Activated naive CD8-positive, alpha-beta T cell treated with anti-CD3 and anti-CD28 coated beads, Interleukin-2, amount 10 ng/mL, durations not matched to agents 7 days and 5 days (primary cell): ENCODE measurements at regions not wholly inside any gene's neighbourhood (a gene's known extent, or its start where the extent isn't known, plus 50 kb on each side); places are given as distances from the start of the nearest gene placed in this dataset.

Source experiments
- ATAC-seq: fragments of 150-1000 bp; cut with Tn5 transposase; one replicate; pipeline ENCODE4 v1.10.0; 2021; ENCODE audit warnings: low read depth, moderate library complexity
- POLR2A ChIA-PET: fragments of 350-600 bp; sonication (Branson Sonifier 250); formaldehyde crosslinking; loops from one replicate; lab custom pipeline; 2021; ENCODE audit warnings: antibody characterized with exemption; lab: Charles Lee
- DNase-seq: peaks from one replicate; pipeline ENCODE4 v3.0.0; 2021
- H3K27ac Mint-ChIP-seq: one replicate; pipeline ENCODE4 v1.8.0; 2022; ENCODE audit warnings: mild to moderate bottlenecking, mixed read lengths
- H3K27me3 Mint-ChIP-seq: one replicate; pipeline ENCODE4 v1.8.0; 2022; ENCODE audit warnings: mild to moderate bottlenecking, moderate library complexity, mixed read lengths
- H3K36me3 Mint-ChIP-seq: one replicate; pipeline ENCODE4 v1.8.0; 2021; ENCODE audit warnings: mild to moderate bottlenecking, mixed read lengths
- H3K4me1 Mint-ChIP-seq: one replicate; pipeline ENCODE4 v1.8.0; 2021; ENCODE audit warnings: mixed read lengths
- H3K4me3 Mint-ChIP-seq: one replicate; pipeline ENCODE4 v1.8.0; 2022; ENCODE audit warnings: mild to moderate bottlenecking, moderate library complexity, mixed read lengths
- H3K9me3 Mint-ChIP-seq: one replicate; pipeline ENCODE4 v1.8.0; 2021; ENCODE audit warnings: mixed read lengths

DNA sequence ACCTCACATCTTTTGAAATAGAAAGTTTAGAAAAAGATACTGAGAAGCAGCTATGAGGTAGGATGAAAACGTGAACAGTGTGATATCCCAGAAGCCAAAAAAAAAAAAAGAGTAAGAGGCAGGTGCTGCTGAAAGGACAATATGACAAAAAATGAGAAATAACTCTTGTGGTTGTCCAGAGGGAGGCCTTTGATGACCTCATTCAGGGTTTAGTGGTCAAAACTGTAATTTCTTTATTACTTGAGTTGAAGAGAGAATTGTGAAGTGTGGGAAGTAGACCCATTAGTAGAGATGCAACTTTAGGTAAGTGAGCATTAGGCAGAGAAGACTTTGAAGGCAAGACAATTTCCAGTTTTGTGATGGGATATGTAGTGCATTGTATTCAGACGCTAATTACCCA lies 1306.3 kb upstream of the ACO1 start:
- no peak for ATAC-seq
- Mint-ChIP-seq H3K9me3 (no peaks in the 10 kb centered on the region), H3K27ac (no peak overlapping the region), H3K4me3 (no peak overlapping the region), H3K36me3 (no peaks in the 10 kb centered on the region), H3K4me1 (no peaks in the 10 kb centered on the region), H3K27me3 (no peaks in the 10 kb centered on the region)
- DNase-seq, result no peak
- POLR2A ChIA-PET, result no interaction called here

DNA sequence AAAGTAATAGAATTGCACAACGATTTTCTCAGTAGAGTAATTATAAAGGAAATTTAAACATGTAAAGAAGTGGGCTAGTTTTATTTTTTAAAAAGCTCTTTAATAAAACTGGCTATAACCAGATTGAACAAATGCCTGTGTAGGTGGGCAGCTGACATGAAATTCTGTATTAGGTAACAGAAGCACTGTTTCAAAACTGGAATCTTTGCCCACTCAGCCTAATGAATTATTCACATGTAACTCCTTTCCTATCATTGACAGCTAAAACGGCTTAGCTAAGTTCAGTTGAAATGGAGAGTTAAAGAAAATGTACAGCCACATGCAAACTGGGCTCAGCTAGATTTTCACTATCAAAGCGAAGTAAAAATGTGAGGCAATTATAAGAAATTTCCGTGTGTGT lies 1300.1 kb upstream of the ACO1 start:
- Mint-ChIP-seq H3K27ac (no peak overlapping the region), H3K36me3 (no peaks in the 10 kb centered on the region), H3K4me3 (no peak overlapping the region), H3K27me3 (no peaks in the 10 kb centered on the region), H3K9me3 (no peaks in the 10 kb centered on the region), H3K4me1 (no peaks in the 10 kb centered on the region)
- DNase-seq, result no peak
- no peak for ATAC-seq
- POLR2A ChIA-PET, result no interaction called here

DNA sequence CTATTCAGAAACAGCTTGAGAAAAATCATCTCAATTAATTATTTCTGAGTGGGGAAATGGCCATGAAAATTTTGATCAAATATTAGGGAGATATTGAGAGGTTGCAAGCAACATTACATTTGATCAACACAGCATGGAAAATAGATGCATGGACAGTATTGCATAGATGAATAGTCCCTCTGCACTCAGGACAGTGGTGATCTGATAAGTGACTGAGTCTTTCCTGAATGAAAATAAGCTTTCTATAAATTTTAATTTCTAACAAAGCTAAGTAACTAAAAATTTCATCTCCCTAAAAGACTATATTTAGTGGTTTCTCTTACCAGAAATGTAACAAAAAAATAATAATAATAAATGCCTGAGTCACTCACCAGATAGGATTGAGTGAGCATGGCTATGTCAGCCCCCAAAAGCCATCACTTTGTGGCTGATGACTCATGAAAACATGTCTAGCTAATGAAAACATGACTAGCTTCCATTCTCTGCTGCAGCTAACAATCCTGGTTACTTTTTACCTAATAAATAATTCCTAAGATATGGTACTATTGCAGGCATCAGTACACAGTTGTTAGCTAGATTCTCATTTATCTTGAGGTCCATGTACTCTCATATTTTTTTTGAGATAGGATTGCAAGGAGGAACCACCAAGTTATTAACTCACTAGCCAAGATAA lies 1294.8 kb upstream of the ACO1 start:
- Mint-ChIP-seq H3K4me3 (no peak overlapping the region), H3K27ac (no peak overlapping the region), H3K9me3 (no peaks in the 10 kb centered on the region), H3K27me3 (no peaks in the 10 kb centered on the region), H3K4me1 (no peaks in the 10 kb centered on the region), H3K36me3 (no peaks in the 10 kb centered on the region)
- POLR2A ChIA-PET, result no interaction called here
- ATAC-seq, result no peak
- no peak for DNase-seq

DNA sequence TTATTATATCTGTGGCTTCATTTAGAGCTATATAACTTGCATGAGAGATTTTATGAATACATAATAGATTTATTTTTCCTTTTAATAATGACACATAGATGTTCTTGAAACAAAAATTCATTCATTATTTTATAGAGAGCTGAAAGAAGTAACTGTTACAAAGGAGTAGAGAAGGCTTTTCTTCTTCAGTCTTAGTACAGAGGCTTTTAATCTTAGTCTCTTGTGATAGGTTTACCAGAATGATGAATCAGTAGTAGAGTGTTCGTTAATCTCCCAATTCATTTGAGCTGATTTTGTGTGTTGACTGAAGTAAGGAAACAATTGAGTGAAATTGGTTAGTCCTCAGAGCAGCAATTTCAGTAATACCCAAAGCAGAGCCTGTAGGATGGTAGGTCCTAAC lies 1284.1 kb upstream of the ACO1 start:
- ATAC-seq (no peak), DNase-seq (no peak)
- POLR2A ChIA-PET, result no interaction called here

DNA sequence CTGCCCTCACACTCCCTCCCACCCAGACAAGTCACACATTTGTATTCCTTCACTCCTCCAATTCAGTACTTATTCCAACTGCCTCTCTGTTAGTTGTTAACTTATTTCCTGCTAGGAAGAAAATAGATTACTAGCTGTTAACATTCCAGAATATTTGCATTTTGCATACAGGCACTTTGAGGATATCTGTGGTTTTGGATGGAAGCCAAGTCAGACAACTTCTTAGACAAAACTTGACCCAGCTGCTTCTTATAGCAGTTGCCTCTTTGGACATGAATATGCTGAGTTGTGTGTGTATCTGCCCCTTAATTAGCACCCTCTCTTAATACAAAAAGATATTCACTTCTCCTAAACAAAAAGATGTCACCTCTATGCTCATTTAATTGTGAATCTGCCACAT lies 1280.6 kb upstream of the ACO1 start:
- no peak for ATAC-seq
- H3K36me3 Mint-ChIP-seq, result no peaks in the 10 kb centered on the region
- POLR2A ChIA-PET, result no interaction called here
- no peak for DNase-seq
- H3K4me3 Mint-ChIP-seq, result no peak overlapping the region
- no peaks in the 10 kb centered on the region for H3K4me1 Mint-ChIP-seq
- H3K27ac Mint-ChIP-seq, result no peak overlapping the region
- H3K9me3 Mint-ChIP-seq, result peaks cover 1% of the 10 kb centered on the region
- no peaks in the 10 kb centered on the region for H3K27me3 Mint-ChIP-seq

More for the DNA sequence above, 1284.1 kb upstream of the ACO1 start:
- no peaks in the 10 kb centered on the region for H3K36me3 Mint-ChIP-seq
- H3K27me3 Mint-ChIP-seq, result peaks cover 2% of the 10 kb centered on the region
- H3K27ac Mint-ChIP-seq, result no peak overlapping the region
- no peak overlapping the region for H3K4me3 Mint-ChIP-seq
- H3K9me3 Mint-ChIP-seq, result peaks cover 1% of the 10 kb centered on the region
- H3K4me1 Mint-ChIP-seq, result no peaks in the 10 kb centered on the region

DNA sequence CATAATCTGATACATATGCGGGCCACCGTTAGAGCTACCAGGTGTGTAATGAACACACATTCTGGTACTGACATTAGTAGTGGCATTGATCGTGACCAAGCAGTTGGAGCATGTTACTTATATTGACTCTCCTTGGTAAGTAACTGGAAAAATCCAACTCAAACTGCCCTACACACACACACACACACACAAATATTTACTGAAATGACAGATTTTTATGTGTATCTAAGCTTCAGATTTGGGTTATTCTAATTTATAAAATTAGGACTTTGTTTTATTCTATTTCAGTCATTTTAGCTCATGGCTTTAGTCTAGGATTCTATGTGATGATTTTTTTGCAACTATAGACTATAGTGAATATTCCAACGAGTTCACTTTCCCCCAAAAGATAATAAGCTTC lies 1280.2 kb upstream of the ACO1 start:
- H3K27ac Mint-ChIP-seq, result no peak overlapping the region
- ATAC-seq, result no peak
- no peak for DNase-seq
- POLR2A ChIA-PET, result no interaction called here
- no peaks in the 10 kb centered on the region for H3K36me3 Mint-ChIP-seq
- no peaks in the 10 kb centered on the region for H3K4me1 Mint-ChIP-seq
- H3K4me3 Mint-ChIP-seq, result no peak overlapping the region
- H3K9me3 Mint-ChIP-seq, result peaks cover 1% of the 10 kb centered on the region
- no peaks in the 10 kb centered on the region for H3K27me3 Mint-ChIP-seq

DNA sequence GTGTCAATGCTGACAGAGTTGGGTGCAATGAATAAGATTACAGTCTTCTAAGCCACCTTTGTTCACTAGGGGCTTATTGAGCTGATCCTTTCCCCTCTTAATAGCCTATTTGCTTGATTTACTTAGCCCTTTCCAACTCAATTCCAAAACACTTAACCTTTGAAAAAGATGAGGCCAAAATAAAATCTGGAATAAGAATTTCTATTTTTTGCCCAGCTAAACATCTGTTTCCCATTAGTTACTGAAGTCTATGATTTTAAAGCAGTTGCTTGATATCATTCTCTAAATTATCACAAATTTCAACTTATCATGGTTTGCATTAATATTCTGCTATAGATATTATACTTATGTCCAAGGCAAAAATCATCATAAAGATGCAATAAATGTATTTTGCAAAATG lies 1272.0 kb upstream of the ACO1 start:
- H3K27me3 Mint-ChIP-seq, result no peaks in the 10 kb centered on the region
- no peaks in the 10 kb centered on the region for H3K36me3 Mint-ChIP-seq
- H3K27ac Mint-ChIP-seq, result no peak overlapping the region
- ATAC-seq (no peak), DNase-seq (no peak)
- H3K4me3 Mint-ChIP-seq, result no peak overlapping the region
- no peaks in the 10 kb centered on the region for H3K9me3 Mint-ChIP-seq
- POLR2A ChIA-PET, result no interaction called here
- no peaks in the 10 kb centered on the region for H3K4me1 Mint-ChIP-seq

DNA sequence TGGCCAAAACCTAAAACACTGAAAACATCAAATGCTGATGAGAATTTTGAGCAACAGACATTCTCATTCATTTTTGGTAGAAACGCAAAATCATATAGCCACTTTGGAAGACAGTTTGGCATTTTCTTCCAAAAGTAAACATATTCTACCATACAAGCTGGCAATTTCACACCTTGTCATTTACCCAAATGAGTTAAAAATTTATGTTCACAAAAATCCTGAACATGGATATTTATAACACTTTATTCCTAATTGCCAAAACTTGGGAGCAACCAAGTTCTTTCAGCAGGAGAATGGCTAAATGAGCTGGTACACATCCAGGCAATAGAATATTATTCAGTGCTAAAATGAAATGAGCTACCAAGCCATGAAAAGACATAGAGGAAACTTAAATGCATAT lies 1270.1 kb upstream of the ACO1 start:
- Mint-ChIP-seq H3K27ac (no peak overlapping the region), H3K36me3 (no peaks in the 10 kb centered on the region), H3K27me3 (no peaks in the 10 kb centered on the region)

DNA sequence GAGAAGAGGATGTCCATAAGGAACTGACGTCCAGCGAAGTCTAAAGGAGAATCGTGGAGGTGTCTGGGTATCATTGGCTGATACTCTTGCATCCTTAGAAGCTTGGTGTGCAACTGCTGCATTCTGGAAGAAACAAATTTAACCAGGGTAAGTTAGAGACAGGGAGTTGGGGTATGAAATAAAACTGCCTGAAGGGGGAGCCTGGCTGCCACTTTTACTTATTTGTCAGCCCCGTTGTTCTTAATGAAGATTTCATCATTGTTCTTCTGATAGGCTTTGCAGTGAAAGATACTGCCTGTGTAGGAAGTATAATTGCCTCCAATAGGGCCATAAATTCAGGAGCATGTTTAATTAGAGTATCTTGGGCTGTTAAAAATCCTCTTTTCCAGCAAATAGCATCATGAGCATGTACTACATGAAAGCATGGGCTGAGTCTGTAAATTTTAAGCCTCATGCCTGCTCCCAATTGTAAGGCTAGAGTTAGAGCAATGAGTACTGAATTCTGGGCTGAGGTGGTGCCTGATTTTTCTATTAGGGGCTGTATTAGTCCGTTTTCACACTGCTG lies 1264.5 kb upstream of the ACO1 start:
- H3K27ac Mint-ChIP-seq, result no peak overlapping the region
- DNase-seq, result no peak
- no peak for ATAC-seq
- H3K36me3 Mint-ChIP-seq, result no peaks in the 10 kb centered on the region
- no peaks in the 10 kb centered on the region for H3K4me1 Mint-ChIP-seq
- no peak overlapping the region for H3K4me3 Mint-ChIP-seq
- H3K27me3 Mint-ChIP-seq, result no peaks in the 10 kb centered on the region
- POLR2A ChIA-PET, result no interaction called here
- H3K9me3 Mint-ChIP-seq, result peaks cover 4% of the 10 kb centered on the region

More for the DNA sequence above, 1270.1 kb upstream of the ACO1 start:
- DNase-seq, result no peak
- no peak for ATAC-seq
- Mint-ChIP-seq H3K9me3 (no peaks in the 10 kb centered on the region), H3K4me3 (no peak overlapping the region), H3K4me1 (no peaks in the 10 kb centered on the region)
- POLR2A ChIA-PET, result no interaction called here

DNA sequence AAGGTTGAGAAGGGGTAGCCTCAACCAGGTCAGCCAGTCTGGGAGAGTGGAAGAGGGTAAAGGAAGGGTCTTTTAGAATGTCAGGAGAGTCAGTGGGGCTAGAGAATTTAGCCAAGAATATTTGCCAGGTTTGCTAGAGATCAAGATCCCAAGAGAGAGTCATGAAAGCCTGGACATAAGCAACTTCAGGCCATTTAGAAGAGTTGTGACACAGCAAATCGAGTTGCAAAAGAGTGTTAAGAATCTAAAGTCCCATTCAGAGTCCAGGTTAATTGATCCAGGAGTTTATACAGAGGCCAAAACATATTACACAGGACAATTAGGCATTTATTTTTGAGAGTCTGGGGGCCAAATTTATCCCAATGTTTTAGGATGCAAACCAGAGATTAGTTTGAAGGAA lies 1260.1 kb upstream of the ACO1 start:
- ATAC-seq (no peak), DNase-seq (no peak)
- Mint-ChIP-seq H3K36me3 (no peaks in the 10 kb centered on the region), H3K4me3 (no peak overlapping the region), H3K27me3 (no peaks in the 10 kb centered on the region), H3K9me3 (peaks cover 4% of the 10 kb centered on the region), H3K27ac (no peak overlapping the region), H3K4me1 (no peaks in the 10 kb centered on the region)
- POLR2A ChIA-PET, result no interaction called here

DNA sequence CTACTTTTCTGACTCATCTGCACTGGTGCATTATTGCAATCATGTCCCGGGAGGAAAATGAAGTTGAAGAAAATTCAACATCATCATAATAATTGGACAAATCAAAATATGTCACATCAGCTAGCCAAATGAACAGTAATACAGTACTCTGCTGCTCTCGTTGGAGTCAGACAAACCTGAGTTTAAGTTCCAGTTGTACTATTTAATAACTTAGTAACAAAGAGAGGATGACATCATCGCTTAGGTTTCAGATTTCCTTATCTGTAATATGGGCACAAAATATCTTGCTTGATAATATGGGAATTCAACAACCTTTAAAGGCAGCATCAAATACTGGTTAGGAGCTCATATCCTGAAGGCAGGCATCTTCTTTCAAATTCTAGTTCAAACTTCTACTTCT lies 1248.9 kb upstream of the ACO1 start:
- DNase-seq, result no peak
- POLR2A ChIA-PET, result no interaction called here
- Mint-ChIP-seq H3K36me3 (no peaks in the 10 kb centered on the region), H3K9me3 (no peaks in the 10 kb centered on the region), H3K27ac (no peak overlapping the region), H3K4me3 (no peak overlapping the region), H3K27me3 (no peaks in the 10 kb centered on the region), H3K4me1 (no peaks in the 10 kb centered on the region)
- ATAC-seq, result no peak

DNA sequence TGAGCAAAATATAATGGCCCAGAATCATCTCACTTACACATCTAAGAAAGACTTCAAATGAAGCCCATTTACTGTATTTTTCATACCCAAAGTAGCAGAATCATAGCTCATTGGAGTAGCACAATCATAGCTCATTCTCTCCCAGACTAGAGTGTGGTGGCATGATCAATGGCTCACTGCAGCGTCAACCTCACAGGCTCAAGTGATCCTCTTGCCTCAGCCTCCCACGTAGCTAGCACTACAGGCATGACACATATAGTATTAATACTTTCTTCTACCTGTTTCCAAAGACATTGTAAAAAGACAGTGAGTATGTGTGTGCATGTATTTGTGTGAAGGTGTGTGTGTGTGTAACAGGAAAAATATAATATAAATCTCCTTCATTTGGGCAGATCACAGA lies 1247.9 kb upstream of the ACO1 start:
- POLR2A ChIA-PET, result no interaction called here
- H3K27ac Mint-ChIP-seq, result no peak overlapping the region

DNA sequence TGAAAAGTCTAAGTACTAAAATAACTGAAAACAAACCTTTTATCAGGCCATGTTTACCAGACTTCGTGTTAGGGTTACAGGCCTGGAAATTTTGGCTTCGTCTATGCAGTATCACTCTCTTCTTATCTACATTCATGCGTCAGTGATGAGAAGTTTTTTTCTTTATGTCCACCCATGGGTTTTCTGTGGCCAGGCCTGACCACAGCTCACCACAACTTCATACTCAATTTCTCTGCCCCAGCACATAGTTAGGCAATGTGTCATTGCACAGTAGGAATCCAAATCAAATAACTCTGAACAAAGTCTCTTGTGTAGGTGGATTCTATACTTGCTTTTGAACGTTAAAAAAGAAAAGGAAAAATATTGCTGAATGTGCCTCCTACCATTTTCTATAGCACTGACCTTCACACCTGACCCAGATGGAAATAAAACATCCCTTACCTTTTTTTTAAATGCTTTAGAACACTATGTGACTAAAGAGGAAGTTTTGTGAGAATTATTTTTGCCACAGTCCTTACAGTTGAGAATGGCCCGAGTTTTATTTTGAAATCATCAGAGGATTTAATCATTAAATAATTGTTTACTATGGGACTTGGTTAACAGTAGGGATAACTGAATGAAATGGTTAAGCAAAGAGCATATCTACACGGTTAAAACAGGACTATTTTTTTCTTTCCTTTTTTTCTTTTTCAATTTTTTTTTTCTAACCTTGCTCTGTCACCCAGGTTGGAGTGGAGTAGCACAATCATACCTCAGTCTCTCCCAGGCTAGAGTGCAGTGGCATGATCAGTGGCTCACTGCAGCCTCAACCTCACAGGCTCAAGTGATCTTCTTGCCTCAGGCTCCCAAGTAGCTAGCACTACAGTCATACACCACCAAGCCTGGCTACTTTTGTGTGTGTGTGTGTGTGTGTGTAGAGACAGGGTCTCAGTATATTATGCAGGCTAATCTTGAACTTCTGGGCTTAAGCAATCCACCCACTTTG lies 1247.0 kb upstream of the ACO1 start:
- H3K4me1 Mint-ChIP-seq, result no peaks in the 10 kb centered on the region
- no peak overlapping the region for H3K27ac Mint-ChIP-seq
- POLR2A ChIA-PET, result no interaction called here
- no peaks in the 10 kb centered on the region for H3K27me3 Mint-ChIP-seq
- H3K36me3 Mint-ChIP-seq, result no peaks in the 10 kb centered on the region
- no peak overlapping the region for H3K4me3 Mint-ChIP-seq
- DNase-seq (no peak), ATAC-seq (no peak)
- H3K9me3 Mint-ChIP-seq, result no peaks in the 10 kb centered on the region

More for the DNA sequence above, 1247.9 kb upstream of the ACO1 start:
- Mint-ChIP-seq H3K4me3 (no peak overlapping the region), H3K4me1 (no peaks in the 10 kb centered on the region), H3K36me3 (no peaks in the 10 kb centered on the region), H3K9me3 (no peaks in the 10 kb centered on the region), H3K27me3 (no peaks in the 10 kb centered on the region)
- no peak for DNase-seq
- ATAC-seq, result no peak

DNA sequence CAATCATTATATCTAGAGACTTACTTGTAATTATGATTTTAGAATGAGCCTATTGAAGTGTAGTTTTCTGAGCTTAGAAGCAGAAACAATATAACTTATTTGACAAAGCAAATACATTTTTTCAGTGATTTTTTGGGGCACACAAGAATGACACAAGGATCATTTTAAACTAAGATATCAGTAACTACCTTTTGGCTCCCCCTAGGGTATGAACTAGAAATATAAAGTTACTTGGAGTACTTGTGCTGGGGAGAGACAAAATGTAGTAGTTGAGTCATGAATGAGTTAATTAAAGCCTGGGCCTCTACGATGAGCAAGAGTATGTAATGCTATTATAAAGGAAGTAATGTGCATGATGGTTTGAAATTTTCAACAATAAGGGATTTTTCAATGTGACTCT lies 1244.1 kb upstream of the ACO1 start:
- ATAC-seq (no peak), DNase-seq (no peak)
- POLR2A ChIA-PET, result no interaction called here
- Mint-ChIP-seq H3K36me3 (no peaks in the 10 kb centered on the region), H3K4me1 (no peaks in the 10 kb centered on the region), H3K4me3 (no peak overlapping the region), H3K27me3 (no peaks in the 10 kb centered on the region), H3K27ac (no peak overlapping the region), H3K9me3 (no peaks in the 10 kb centered on the region)
